Erythroblast (primary cell): ENCODE measurements at regions not wholly inside any gene's neighbourhood (a gene's known extent, or its start where the extent isn't known, plus 50 kb on each side); places are given as distances from the start of the nearest gene placed in this dataset.

Source experiments
- DNase-seq, 2 experiments: peaks; one replicate each; lab custom pipeline; 2025; lab: John Stamatoyannopoulos, UW
- GATA1 ChIP-seq: IDR thresholded peaks from 2 replicates; pipeline ENCODE4 v1.6.1; 2011; ENCODE audit warnings: low read depth, mild to moderate bottlenecking, control low read depth, low read length, moderate library complexity
- POLR2A ChIP-seq: IDR thresholded peaks from 2 replicates; pipeline ENCODE4 v1.6.1; 2011; ENCODE audit warnings: mild to moderate bottlenecking, low read length

GRCh38 chr18:45374236-45374635, 241.0 kb upstream of the SLC14A2 start:
- TF ChIP-seq GATA1: no peak
- no peak for TF ChIP-seq POLR2A
- DNase-seq: no peak

- peak; percentile 30 to 32 for DNase-seq
- TF ChIP-seq POLR2A (no peak), GATA1 (no peak)
Observed at GRCh38 chr18:45374878-45375630, 240.2 kb upstream of the SLC14A2 start.

GRCh38 chr18:45376193-45376592, 239.1 kb upstream of the SLC14A2 start:
- no peak for TF ChIP-seq GATA1
- no peak for TF ChIP-seq POLR2A
- no peak for DNase-seq

- no peak for TF ChIP-seq GATA1
- no peak for DNase-seq
Observed at GRCh38 chr18:45378308-45378707, 237.0 kb upstream of the SLC14A2 start.

GRCh38 chr18:45378933-45379332, 236.3 kb upstream of the SLC14A2 start:
- TF ChIP-seq POLR2A (no peak), GATA1 (no peak)
- DNase-seq: no peak

GRCh38 chr18:45379903-45380302, 235.4 kb upstream of the SLC14A2 start:
- no peak for DNase-seq
- TF ChIP-seq GATA1: no peak
- no peak for TF ChIP-seq POLR2A

GRCh38 chr18:45381282-45381681, 234.0 kb upstream of the SLC14A2 start:
- DNase-seq: no peak
- TF ChIP-seq GATA1: no peak
- TF ChIP-seq POLR2A: no peak

GRCh38 chr18:45383228-45383627, 232.0 kb upstream of the SLC14A2 start:
- no peak for DNase-seq
- no peak for TF ChIP-seq GATA1
- no peak for TF ChIP-seq POLR2A

GRCh38 chr18:45384137-45384961, 230.9 kb upstream of the SLC14A2 start:
- DNase-seq: peak; percentile 67 to 83
- TF ChIP-seq GATA1: no peak
- no peak for TF ChIP-seq POLR2A

- TF ChIP-seq POLR2A (no peak), GATA1 (no peak)
- no peak for DNase-seq
Observed at GRCh38 chr18:45384962-45385315, 230.3 kb upstream of the SLC14A2 start.

- TF ChIP-seq POLR2A (no peak), GATA1 (no peak)
- DNase-seq: peak; percentile 35 to 59
Observed at GRCh38 chr18:45386041-45386655, 229.1 kb upstream of the SLC14A2 start.

- DNase-seq: no peak
- no peak for TF ChIP-seq POLR2A
- no peak for TF ChIP-seq GATA1
Observed at GRCh38 chr18:45387229-45387628, 228.0 kb upstream of the SLC14A2 start.

GRCh38 chr18:45398448-45398847, 216.8 kb upstream of the SLC14A2 start:
- TF ChIP-seq POLR2A: no peak
- no peak for TF ChIP-seq GATA1
- DNase-seq: no peak

GRCh38 chr18:45399146-45399545, 216.1 kb upstream of the SLC14A2 start:
- DNase-seq: no peak
- TF ChIP-seq POLR2A (no peak), GATA1 (no peak)

GRCh38 chr18:45399643-45400042, 215.6 kb upstream of the SLC14A2 start:
- no peak for TF ChIP-seq GATA1
- TF ChIP-seq POLR2A: no peak
- DNase-seq: no peak
